HUES48 (cell line): ENCODE measurements at regions not wholly inside any gene's neighbourhood (a gene's known extent, or its start where the extent isn't known, plus 50 kb on each side); places are given as distances from the start of the nearest gene placed in this dataset.

Experiments used
- H3K27ac ChIP-seq: one replicate; pipeline ENCODE4 v1.7.0; 2013; ENCODE audit warnings: low read depth, low read length, inconsistent platforms
- H3K27me3 ChIP-seq: 2 replicates; pipeline ENCODE4 v1.6.1; 2013; ENCODE audit warnings: mild to moderate bottlenecking, low read length; ENCODE audit not compliant: control insufficient read depth, insufficient read depth
- H3K36me3 ChIP-seq: 2 replicates; pipeline ENCODE4 v1.6.1; 2013; ENCODE audit warnings: low read length; ENCODE audit not compliant: control insufficient read depth, insufficient read depth
- H3K4me1 ChIP-seq: 2 replicates; pipeline ENCODE4 v1.6.1; 2013; ENCODE audit warnings: mild to moderate bottlenecking, low read length; ENCODE audit not compliant: control insufficient read depth, insufficient read depth
- H3K4me3 ChIP-seq: 2 replicates; pipeline ENCODE4 v1.5.1; 2013; ENCODE audit warnings: mild to moderate bottlenecking, low read depth, low read length
- H3K9ac ChIP-seq: 2 replicates; pipeline ENCODE4 v1.6.1; 2013; ENCODE audit warnings: mild to moderate bottlenecking, low read depth, low read length, moderate library complexity
- H3K9me3 ChIP-seq: 2 replicates; pipeline ENCODE4 v1.6.1; 2013; ENCODE audit warnings: low read length; ENCODE audit not compliant: control insufficient read depth, insufficient read depth

GRCh38 chr10:129330211-129330610 lies 136.8 kb upstream of the MGMT start:
- H3K4me3 ChIP-seq: no peak overlapping the region
- peaks cover 5% of the 10 kb centered on the region for H3K4me1 ChIP-seq
- H3K9ac ChIP-seq: no peak overlapping the region
- H3K9me3 ChIP-seq: no peaks in the 10 kb centered on the region
- H3K27me3 ChIP-seq: no peaks in the 10 kb centered on the region
- H3K27ac ChIP-seq: no peak overlapping the region
- H3K36me3 ChIP-seq: no peaks in the 10 kb centered on the region

DNA sequence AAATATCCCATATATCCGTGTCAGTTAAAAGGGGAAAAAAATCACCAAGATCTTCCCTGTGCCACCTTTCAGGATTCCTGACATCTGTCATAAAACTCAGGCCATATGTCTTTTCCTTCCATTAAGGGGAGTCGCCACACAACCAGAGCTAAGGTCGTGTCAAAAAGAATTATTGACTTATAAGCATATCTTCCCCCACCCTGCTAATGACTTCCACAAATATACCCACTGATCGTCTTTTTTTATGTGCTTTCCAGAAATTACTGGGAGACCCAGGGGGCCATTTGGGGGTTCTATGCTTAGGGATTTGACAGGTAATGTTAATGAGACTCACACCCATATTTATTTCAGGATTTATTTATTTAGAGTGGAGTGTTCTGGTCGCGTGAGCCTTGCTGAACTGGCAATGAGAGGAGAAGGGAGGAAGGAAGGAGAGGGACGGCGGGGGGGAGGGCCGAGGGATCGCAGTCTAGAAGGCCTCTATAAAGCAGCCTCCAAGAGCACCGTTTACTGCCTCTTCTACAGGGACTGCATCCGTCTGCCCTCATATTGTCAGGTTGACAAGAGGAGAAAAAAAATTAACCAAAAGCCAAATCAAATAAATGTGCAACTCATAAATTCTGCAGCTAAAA lies 135.7 kb upstream of the MGMT start:
- Histone ChIP-seq H3K9ac (no peak overlapping the region), H3K4me1 (peaks cover 5% of the 10 kb centered on the region), H3K4me3 (no peak overlapping the region), H3K27me3 (no peaks in the 10 kb centered on the region), H3K9me3 (no peaks in the 10 kb centered on the region), H3K27ac (no peak overlapping the region), H3K36me3 (no peaks in the 10 kb centered on the region)

DNA sequence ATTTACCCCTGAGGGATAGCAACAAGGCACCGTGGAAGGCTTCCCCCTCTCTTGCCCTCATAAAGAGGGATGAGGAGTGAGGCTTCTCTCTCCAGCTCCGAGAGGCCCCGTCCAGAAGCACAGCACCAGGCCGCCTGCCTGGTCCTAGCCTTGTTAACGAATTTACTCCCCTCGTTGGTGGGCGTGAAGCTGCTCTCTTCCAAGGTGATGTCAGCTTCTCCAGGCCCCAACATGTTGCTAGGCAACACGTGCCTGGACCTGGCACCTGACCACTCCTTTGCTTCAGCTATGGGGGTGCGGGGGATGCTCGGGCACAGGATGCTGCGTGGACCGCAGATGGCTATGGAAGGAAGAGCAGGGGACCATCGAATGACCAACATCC lies 135.2 kb upstream of the MGMT start:
- no peak overlapping the region for H3K4me3 ChIP-seq
- H3K27ac ChIP-seq: no peak overlapping the region
- peaks cover 5% of the 10 kb centered on the region for H3K4me1 ChIP-seq
- no peak overlapping the region for H3K9ac ChIP-seq
- no peaks in the 10 kb centered on the region for H3K9me3 ChIP-seq
- H3K27me3 ChIP-seq: no peaks in the 10 kb centered on the region
- H3K36me3 ChIP-seq: no peaks in the 10 kb centered on the region

GRCh38 chr10:129332476-129332875 lies 134.6 kb upstream of the MGMT start:
- no peak overlapping the region for H3K27ac ChIP-seq
- no peak overlapping the region for H3K4me3 ChIP-seq
- peaks cover 5% of the 10 kb centered on the region for H3K4me1 ChIP-seq
- no peaks in the 10 kb centered on the region for H3K27me3 ChIP-seq
- no peaks in the 10 kb centered on the region for H3K36me3 ChIP-seq
- H3K9ac ChIP-seq: no peak overlapping the region; the same call in 1 of the 2 replicates
- no peaks in the 10 kb centered on the region for H3K9me3 ChIP-seq

DNA sequence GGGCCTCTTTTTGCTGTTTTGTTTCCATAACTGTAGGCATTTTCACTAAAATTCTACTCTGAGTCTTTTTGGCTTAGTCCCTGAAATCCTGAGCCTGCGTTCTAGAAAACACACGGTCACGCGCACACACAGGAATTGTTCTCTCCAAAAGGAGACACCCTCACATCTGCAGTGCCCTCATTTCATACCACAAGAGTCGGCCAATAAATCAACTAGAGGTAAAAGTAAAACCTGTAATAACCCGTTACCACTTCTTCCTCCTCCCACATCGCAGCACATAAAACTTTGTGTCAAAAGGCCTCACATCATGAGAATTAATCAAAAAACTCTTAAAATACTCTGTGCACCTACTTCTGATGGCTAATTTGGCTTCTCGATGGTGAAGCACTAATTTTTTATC lies 133.3 kb upstream of the MGMT start:
- H3K27ac ChIP-seq: no peak overlapping the region
- H3K36me3 ChIP-seq: no peaks in the 10 kb centered on the region
- no peak overlapping the region for H3K4me3 ChIP-seq
- H3K9me3 ChIP-seq: no peaks in the 10 kb centered on the region
- H3K27me3 ChIP-seq: no peaks in the 10 kb centered on the region
- no peak overlapping the region for H3K9ac ChIP-seq
- H3K4me1 ChIP-seq: peaks cover 5% of the 10 kb centered on the region

DNA sequence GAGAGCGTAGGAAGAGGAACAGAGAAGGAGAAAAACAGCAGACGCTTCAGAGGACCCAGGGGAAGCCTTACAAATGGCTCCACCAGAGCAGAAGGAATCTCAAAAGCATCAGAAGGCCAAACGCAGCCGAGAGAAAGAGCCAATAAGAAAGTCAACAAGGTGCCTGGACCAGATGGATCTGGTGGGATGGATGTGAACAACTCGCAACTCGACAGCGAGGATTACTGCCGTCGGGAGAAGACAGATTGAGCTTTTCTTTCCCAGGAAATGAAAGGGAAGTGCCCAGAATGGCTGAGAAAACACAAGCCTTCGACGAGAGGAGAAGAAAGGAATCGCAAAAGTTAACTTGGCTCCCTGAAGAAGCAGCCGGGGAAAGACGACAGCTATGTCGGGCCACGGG lies 132.8 kb upstream of the MGMT start:
- no peaks in the 10 kb centered on the region for H3K9me3 ChIP-seq
- H3K36me3 ChIP-seq: no peaks in the 10 kb centered on the region
- no peak overlapping the region for H3K9ac ChIP-seq
- no peak overlapping the region for H3K27ac ChIP-seq
- peaks cover 5% of the 10 kb centered on the region for H3K4me1 ChIP-seq
- no peaks in the 10 kb centered on the region for H3K27me3 ChIP-seq
- H3K4me3 ChIP-seq: no peak overlapping the region

DNA sequence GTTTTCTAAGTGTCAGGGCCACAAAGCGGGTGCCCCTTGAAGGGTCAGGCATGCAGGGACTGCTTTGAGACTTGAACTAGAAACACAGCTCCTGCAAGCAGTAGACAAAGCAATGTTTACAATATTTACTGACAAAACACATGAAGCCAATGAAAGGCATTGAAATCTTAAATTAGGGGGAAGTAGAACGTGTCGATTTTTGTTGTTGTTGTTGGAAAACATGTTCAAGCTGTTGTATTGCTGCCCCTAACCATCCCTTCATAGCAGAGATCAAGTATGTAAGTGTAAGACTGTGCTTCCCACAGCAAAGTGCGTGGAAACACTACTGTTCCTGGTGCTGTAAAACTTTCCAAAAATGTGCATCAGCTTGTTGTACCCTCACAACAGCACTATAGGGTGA lies 131.6 kb upstream of the MGMT start:
- no peaks in the 10 kb centered on the region for H3K36me3 ChIP-seq
- no peak overlapping the region for H3K4me3 ChIP-seq
- H3K4me1 ChIP-seq: peaks cover 5% of the 10 kb centered on the region
- H3K9ac ChIP-seq: no peak overlapping the region
- H3K27ac ChIP-seq: no peak overlapping the region
- no peaks in the 10 kb centered on the region for H3K27me3 ChIP-seq
- H3K9me3 ChIP-seq: no peaks in the 10 kb centered on the region

DNA sequence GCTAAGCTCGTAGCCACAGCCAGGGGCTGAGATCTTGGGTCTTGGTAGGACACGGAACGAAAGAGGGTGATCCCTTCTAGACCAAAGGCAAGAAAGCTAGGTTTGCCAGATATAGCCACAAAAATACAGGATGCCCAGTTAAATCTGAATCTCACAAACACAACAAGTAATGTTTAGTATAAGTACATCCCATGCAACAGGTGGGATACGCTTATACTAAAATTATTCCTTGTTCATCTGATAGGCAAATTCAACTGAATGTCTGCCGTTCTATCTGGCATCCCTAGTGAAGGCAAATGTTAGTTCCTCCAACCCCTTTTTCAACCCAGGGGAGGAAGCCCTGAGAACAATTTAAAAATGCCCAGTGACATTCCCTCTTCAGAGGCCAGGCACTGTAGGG lies 131.1 kb upstream of the MGMT start:
- no peaks in the 10 kb centered on the region for H3K36me3 ChIP-seq
- H3K27me3 ChIP-seq: no peaks in the 10 kb centered on the region
- H3K27ac ChIP-seq: no peak overlapping the region
- H3K4me1 ChIP-seq: peaks cover 5% of the 10 kb centered on the region
- H3K4me3 ChIP-seq: no peak overlapping the region
- no peaks in the 10 kb centered on the region for H3K9me3 ChIP-seq
- H3K9ac ChIP-seq: no peak overlapping the region

DNA sequence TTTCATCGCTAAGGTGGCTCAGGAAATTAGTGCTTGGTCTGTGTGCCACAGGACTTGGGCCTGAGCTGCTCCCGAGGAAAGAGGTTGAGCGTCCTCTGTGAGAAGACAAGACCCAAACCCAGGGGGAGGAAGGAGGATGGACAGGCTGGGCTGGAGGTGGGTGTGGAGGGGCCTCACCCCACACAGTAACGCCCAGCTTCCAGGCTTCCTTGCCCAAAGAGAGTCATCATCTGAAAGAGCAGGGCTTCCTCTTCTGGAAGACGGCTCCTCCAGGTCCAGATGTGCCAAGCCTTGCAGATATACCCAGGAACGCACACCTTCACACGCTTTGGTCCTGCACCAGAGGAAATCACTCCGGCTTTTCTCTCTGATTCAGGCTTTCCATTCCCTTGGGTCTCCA lies 127.8 kb upstream of the MGMT start:
- H3K4me1 ChIP-seq: no peaks in the 10 kb centered on the region
- no peak overlapping the region for H3K9ac ChIP-seq
- H3K9me3 ChIP-seq: no peaks in the 10 kb centered on the region
- H3K27ac ChIP-seq: no peak overlapping the region
- no peaks in the 10 kb centered on the region for H3K36me3 ChIP-seq
- H3K4me3 ChIP-seq: no peak overlapping the region
- no peaks in the 10 kb centered on the region for H3K27me3 ChIP-seq

- Histone ChIP-seq H3K4me3 (no peak overlapping the region), H3K9me3 (no peaks in the 10 kb centered on the region), H3K27me3 (no peaks in the 10 kb centered on the region), H3K27ac (no peak overlapping the region), H3K4me1 (no peaks in the 10 kb centered on the region), H3K9ac (no peak overlapping the region), H3K36me3 (no peaks in the 10 kb centered on the region)
These were observed 127.2 kb upstream of the MGMT start for GRCh38 chr10:129339841-129340240.

GRCh38 chr10:129341087-129341486 lies 126.0 kb upstream of the MGMT start:
- no peaks in the 10 kb centered on the region for H3K36me3 ChIP-seq
- no peak overlapping the region for H3K4me3 ChIP-seq
- H3K27ac ChIP-seq: no peak overlapping the region
- H3K9ac ChIP-seq: no peak overlapping the region
- H3K27me3 ChIP-seq: no peaks in the 10 kb centered on the region
- no peaks in the 10 kb centered on the region for H3K4me1 ChIP-seq
- no peaks in the 10 kb centered on the region for H3K9me3 ChIP-seq

DNA sequence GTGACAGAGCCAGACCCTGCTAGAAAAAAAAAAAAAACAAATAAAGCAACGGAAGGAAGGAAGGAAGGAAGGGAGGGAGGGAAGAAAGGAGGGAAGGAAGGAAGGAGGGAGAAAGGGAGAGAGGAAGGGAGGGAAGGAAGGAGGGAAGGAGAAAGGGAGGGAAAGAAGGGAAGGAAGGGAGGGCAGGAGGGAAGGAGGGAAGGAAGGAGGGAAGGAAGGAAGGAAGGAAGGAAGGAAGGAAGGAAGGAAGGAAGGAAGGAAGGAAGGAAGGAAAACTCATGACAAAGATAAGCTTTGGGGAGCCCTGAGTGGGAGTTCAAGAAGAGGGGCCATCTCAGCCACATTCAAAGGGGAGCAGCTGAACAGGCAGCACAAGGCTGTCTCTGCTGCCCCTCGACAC lies 124.7 kb upstream of the MGMT start:
- Histone ChIP-seq H3K9ac (no peak overlapping the region), H3K36me3 (no peaks in the 10 kb centered on the region), H3K4me3 (no peak overlapping the region), H3K27me3 (no peaks in the 10 kb centered on the region), H3K27ac (no peak overlapping the region), H3K4me1 (no peaks in the 10 kb centered on the region), H3K9me3 (no peaks in the 10 kb centered on the region)
